K562 (cell line): ENCODE measurements at regions not wholly inside any gene's neighbourhood (a gene's known extent, or its start where the extent isn't known, plus 50 kb on each side); places are given as distances from the start of the nearest gene placed in this dataset.

ENCODE experiments used
- ATAC-seq: fragments of 200-7000 bp; cut with Tn5 transposase; 3 replicates; pipeline ENCODE4 v1.9.1; 2020; ENCODE audit warnings: moderate library complexity
- BruUV-seq: library from RNA; stranded (reverse); fragments of 400-500 nt; replicated peaks from 2 replicates; lab custom pipeline; 2021; lab: Mats Ljungman, UMichigan
- CTCF ChIA-PET: fragments of 300-600 bp; formaldehyde crosslinking; extraction: SDS; loops from one replicate; lab custom pipeline; 2021; ENCODE audit warnings: low intra/inter-chr PET ratio; lab: Yijun Ruan, JAX
- POLR2A ChIA-PET: fragments of 300-600, 350-650 bp; sonication (Branson Sonifier 250); formaldehyde crosslinking; extraction: SDS; loops from one replicate; lab custom pipeline; 2021; ENCODE audit warnings: antibody characterized with exemption, inconsistent platforms; lab: Yijun Ruan, JAX
- DNase-seq, 4 experiments: peaks; one replicate each; pipeline versions ENCODE4 v3.0.0 to v3.0.0-alpha.2; 2011 to 2018; ENCODE audit warnings: low spot score in 3 of 4, mixed read lengths in 3 of 4; ENCODE audit errors: extremely low read depth in 1 of 4
- FAIRE-seq: peaks from 2 replicates; lab custom pipeline; 2011; peaks lifted over from hg19 to GRCh38; lab: Jason Lieb, UNC
- H2AFZ ChIP-seq: 2 replicates; pipeline ENCODE4 v1.6.0; 2011; ENCODE audit warnings: low read depth, low read length, control low read depth, inconsistent platforms
- H3K27ac ChIP-seq: fragments of 200-600 bp; 3 replicates; pipeline ENCODE4 v1.8.0; 2011; ENCODE audit warnings: low read depth, mild to moderate bottlenecking, control low read depth, inconsistent platforms, low read length, moderate library complexity, mixed read lengths; ENCODE audit errors: extremely low read depth
- H3K27me3 ChIP-seq, 2 experiments: fragments of 300-600 bp in 1 of 2; 2 replicates in 1 of 2; 3 replicates in 1 of 2; pipeline versions ENCODE4 v1.6.0 to v1.8.0; 2011; ENCODE audit warnings: inconsistent platforms in 2 of 2, low read length in 2 of 2, mild to moderate bottlenecking in 1 of 2, mixed read lengths in 1 of 2, moderate library complexity in 1 of 2; ENCODE audit not compliant: control insufficient read depth in 2 of 2, insufficient read depth in 2 of 2
- H3K36me3 ChIP-seq: fragments of 300-600 bp; 3 replicates; pipeline ENCODE4 v1.8.0; 2011; ENCODE audit warnings: mild to moderate bottlenecking, low read length, inconsistent platforms; ENCODE audit not compliant: control insufficient read depth, insufficient read depth
- H3K4me1 ChIP-seq, 2 experiments: fragments of 200-600 bp in 1 of 2; replicated peaks in 1 of 2; 2 replicates in 1 of 2; 3 replicates in 1 of 2; pipeline versions ENCODE4 v1.5.1 to v1.8.0; 2011; ENCODE audit warnings: inconsistent platforms in 2 of 2, low read length in 2 of 2, mild to moderate bottlenecking in 1 of 2, mixed read lengths in 1 of 2, moderate library complexity in 1 of 2; ENCODE audit not compliant: control insufficient read depth in 2 of 2, insufficient read depth in 2 of 2
- H3K4me2 ChIP-seq: 2 replicates; pipeline ENCODE4 v1.6.1; 2011; ENCODE audit warnings: low read length, control low read depth, inconsistent platforms, mixed read lengths; ENCODE audit not compliant: insufficient read depth
- H3K4me3 ChIP-seq: fragments of 200-600 bp; sonication (generic), shearing (Covaris generic); 2 replicates; pipeline ENCODE4 v1.5.1; 2016; ENCODE audit warnings: control low read depth, inconsistent platforms
- H3K79me2 ChIP-seq: fragments of 200-600 bp; 3 replicates; pipeline ENCODE4 v1.8.0; 2011; ENCODE audit warnings: low read length, inconsistent platforms; ENCODE audit not compliant: control insufficient read depth, insufficient read depth
- H3K9ac ChIP-seq, 2 experiments: 2 replicates each; pipeline versions ENCODE4 v1.6.0 to v1.6.1; 2011; ENCODE audit warnings: low read depth in 2 of 2, low read length in 2 of 2, control low read depth in 1 of 2, inconsistent platforms in 1 of 2, mild to moderate bottlenecking in 1 of 2, mixed read lengths in 1 of 2; ENCODE audit not compliant: insufficient read depth in 1 of 2
- H3K9me1 ChIP-seq: one replicate; pipeline ENCODE4 v1.6.0; 2011; ENCODE audit warnings: inconsistent platforms, mild to moderate bottlenecking, low read length, moderate library complexity; ENCODE audit not compliant: control insufficient read depth, insufficient read depth
- H3K9me3 ChIP-seq: replicated peaks from 2 replicates; pipeline ENCODE4 v1.5.1; 2011; ENCODE audit warnings: low read depth, low read length, inconsistent platforms; ENCODE audit not compliant: control insufficient read depth, insufficient read depth
- H4K20me1 ChIP-seq: replicated peaks from 2 replicates; pipeline ENCODE4 v1.6.1; 2011; ENCODE audit warnings: low read length, inconsistent platforms, mixed read lengths; ENCODE audit not compliant: control insufficient read depth, insufficient read depth
- EGR1 ChIP-seq: fragments of 450-650 bp; conservative IDR thresholded peaks from 2 replicates; pipeline ENCODE4 v1.6.1; 2017; ENCODE audit warnings: mild to moderate bottlenecking
- NFE2 ChIP-seq: IDR thresholded peaks from 2 replicates; pipeline ENCODE4 v1.6.1; 2014; ENCODE audit warnings: antibody characterized with exemption, low read depth
- POU5F1 ChIP-seq: fragments of 150-350 bp; IDR thresholded peaks from 2 replicates; pipeline ENCODE4 v1.6.1; 2014; ENCODE audit warnings: borderline replicate concordance, low read length, low read depth, mild to moderate bottlenecking; ENCODE audit not compliant: partially characterized antibody
- ZNF347 ChIP-seq: fragments of 450-650 bp; formaldehyde crosslinking; IDR thresholded peaks from 2 replicates; pipeline ENCODE4 v1.4.0; 2020; ENCODE audit warnings: low read depth, mild to moderate bottlenecking, moderate library complexity
- ZNF57 ChIP-seq: fragments of 450-650 bp; formaldehyde crosslinking; IDR thresholded peaks from 2 replicates; pipeline ENCODE4 v1.4.0; 2020; ENCODE audit warnings: mild to moderate bottlenecking, moderate library complexity
- WGBS: fragments of 100-300 bp; shearing (Covaris generic); methylation state at CpG from one replicate; pipeline ENCODE4 v1.1.6; 2016; ENCODE audit warnings: low coverage, mixed read lengths; ENCODE audit not compliant: insufficient coverage; ENCODE audit errors: missing lambda C conversion rate; 5-methylcytosine and 5-hydroxymethylcytosine counted together
- in situ Hi-C: fragments of 300-500 bp; cut with MboI; formaldehyde crosslinking; loops from 4 replicates; pipeline ENCODE4 v1.15.0; 2018; ENCODE audit warnings: inconsistent platforms, mixed read lengths
- intact Hi-C: fragments of 100-400 bp; cut with micrococcal nuclease; formaldehyde crosslinking; loops from 2 replicates; pipeline ENCODE4 v1.14.2; 2022
- TF ChIP-seq, protein P1 (sequence below): sonication (generic); formaldehyde crosslinking; IDR thresholded peaks from 2 replicates; pipeline ENCODE4 v1.8.0; 2022; ENCODE audit warnings: missing genetic modification reagents, mild to moderate bottlenecking, moderate library complexity, borderline replicate concordance
- TF ChIP-seq, protein P2 (sequence below), 2 experiments: IDR thresholded peaks; 2 replicates each; pipeline ENCODE4 v1.6.1; 2012; ENCODE audit warnings: improper control_type of control experiment in 2 of 2, low read depth in 2 of 2, low read length in 2 of 2, borderline replicate concordance in 1 of 2
- TF ChIP-seq, protein P3 (sequence below): sonication (generic); IDR thresholded peaks from 2 replicates; pipeline ENCODE4 v1.6.1; 2016
- TF ChIP-seq, protein P4 (sequence below): fragments of 250-450 bp; sonication (Bioruptor Pico); IDR thresholded peaks from 2 replicates; pipeline ENCODE4 v1.4.0; 2020; ENCODE audit warnings: borderline replicate concordance

DNA sequence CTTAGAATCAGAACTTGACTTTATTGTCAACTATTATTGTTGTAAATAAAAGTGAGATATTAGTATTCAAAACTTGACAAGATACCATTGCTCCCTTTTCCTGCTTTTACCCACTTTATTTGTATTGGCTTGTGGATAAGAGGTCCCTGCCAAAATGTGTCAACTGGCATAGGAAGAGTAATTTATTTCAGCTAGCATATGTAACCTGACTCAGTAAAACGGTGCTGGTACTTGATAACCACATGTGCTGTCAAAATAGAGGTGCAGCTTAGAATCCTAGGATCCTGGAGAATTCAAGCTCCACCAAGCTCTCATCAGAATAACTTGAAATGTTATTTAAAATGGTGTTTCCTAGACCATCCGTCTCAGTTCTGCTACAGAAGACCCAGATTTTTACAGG lies 90.2 kb upstream of the TGFBR2 start:
- no peak for FAIRE-seq

DNA sequence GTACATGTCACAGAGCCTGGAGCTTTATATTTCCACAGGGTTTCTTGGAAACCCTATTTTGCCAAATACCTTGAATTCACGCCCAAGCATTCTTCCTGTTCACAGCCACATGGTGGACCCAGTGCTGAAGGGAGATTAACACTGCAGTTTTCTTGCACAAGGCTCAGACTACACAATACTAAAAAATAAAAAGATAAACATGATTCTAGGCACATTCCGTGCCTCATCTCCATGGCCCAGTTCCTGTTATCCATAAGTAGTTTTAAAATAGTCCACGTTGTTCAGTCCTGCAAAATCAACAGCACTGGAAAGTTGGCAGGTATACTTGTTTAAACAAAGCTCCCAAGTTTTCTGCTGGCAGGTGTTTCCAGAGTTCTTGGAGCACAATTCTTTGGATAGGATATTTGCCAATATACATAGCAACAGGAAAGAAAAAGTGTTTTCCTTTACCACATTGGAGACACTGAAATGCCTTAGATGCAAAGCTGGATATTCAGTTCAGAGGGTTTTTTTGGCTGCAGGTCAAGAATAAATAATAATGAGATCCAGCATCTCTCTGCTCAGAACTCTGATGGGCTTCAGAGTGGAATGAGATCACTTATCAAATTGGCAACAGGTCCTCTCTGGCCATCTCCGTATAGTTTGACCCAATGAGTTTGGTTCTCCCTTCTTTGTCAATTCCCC lies 88.1 kb upstream of the TGFBR2 start:
- WGBS: 3% methylated on average over 4 of the region's 4 CpGs
- in situ Hi-C loops (no loop called here), intact Hi-C loops (no loop called here)
- BruUV-seq: no TSS peak
- Histone ChIP-seq H4K20me1 (no peaks in the 10 kb centered on the region), H3K79me2 (no peaks in the 10 kb centered on the region), H3K27ac (no peak overlapping the region), H3K9ac (no peak overlapping the region), H3K9me1 (no peaks in the 10 kb centered on the region), H2AFZ (no peak overlapping the region), H3K4me2 (no peak overlapping the region), H3K4me3 (no peak overlapping the region), H3K4me1 (no peaks in the 10 kb centered on the region), H3K27me3 (no peaks in the 10 kb centered on the region), H3K36me3 (no peaks in the 10 kb centered on the region), H3K9me3 (no peaks in the 10 kb centered on the region)
- DNase-seq (no peak), FAIRE-seq (no peak), ATAC-seq (no peak)
- ChIA-PET POLR2A (no interaction called here), CTCF (no interaction called here)
- TF ChIP-seq ZNF347 (no peak), POU5F1 (no peak), NFE2 (no peak)
- TF ChIP-seq, protein P1, sequence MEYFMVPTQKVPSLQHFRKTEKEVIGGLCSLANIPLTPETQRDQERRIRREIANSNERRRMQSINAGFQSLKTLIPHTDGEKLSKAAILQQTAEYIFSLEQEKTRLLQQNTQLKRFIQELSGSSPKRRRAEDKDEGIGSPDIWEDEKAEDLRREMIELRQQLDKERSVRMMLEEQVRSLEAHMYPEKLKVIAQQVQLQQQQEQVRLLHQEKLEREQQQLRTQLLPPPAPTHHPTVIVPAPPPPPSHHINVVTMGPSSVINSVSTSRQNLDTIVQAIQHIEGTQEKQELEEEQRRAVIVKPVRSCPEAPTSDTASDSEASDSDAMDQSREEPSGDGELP (CRISPR knock-in tag): no peak
- TF ChIP-seq, protein P2, sequence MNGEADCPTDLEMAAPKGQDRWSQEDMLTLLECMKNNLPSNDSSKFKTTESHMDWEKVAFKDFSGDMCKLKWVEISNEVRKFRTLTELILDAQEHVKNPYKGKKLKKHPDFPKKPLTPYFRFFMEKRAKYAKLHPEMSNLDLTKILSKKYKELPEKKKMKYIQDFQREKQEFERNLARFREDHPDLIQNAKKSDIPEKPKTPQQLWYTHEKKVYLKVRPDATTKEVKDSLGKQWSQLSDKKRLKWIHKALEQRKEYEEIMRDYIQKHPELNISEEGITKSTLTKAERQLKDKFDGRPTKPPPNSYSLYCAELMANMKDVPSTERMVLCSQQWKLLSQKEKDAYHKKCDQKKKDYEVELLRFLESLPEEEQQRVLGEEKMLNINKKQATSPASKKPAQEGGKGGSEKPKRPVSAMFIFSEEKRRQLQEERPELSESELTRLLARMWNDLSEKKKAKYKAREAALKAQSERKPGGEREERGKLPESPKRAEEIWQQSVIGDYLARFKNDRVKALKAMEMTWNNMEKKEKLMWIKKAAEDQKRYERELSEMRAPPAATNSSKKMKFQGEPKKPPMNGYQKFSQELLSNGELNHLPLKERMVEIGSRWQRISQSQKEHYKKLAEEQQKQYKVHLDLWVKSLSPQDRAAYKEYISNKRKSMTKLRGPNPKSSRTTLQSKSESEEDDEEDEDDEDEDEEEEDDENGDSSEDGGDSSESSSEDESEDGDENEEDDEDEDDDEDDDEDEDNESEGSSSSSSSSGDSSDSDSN (IDR thresholded peaks at IDR 0.05; ENCODE audit: borderline replicate concordance in 1 of 2, low read depth in 2 of 2, low read length in 2 of 2): no peak
- TF ChIP-seq, protein P3, sequence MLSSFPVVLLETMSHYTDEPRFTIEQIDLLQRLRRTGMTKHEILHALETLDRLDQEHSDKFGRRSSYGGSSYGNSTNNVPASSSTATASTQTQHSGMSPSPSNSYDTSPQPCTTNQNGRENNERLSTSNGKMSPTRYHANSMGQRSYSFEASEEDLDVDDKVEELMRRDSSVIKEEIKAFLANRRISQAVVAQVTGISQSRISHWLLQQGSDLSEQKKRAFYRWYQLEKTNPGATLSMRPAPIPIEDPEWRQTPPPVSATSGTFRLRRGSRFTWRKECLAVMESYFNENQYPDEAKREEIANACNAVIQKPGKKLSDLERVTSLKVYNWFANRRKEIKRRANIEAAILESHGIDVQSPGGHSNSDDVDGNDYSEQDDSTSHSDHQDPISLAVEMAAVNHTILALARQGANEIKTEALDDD: no peak

More for the DNA sequence above, 90.2 kb upstream of the TGFBR2 start:
- Histone ChIP-seq H3K9me1 (no peaks in the 10 kb centered on the region), H3K4me2 (no peak overlapping the region), H4K20me1 (no peaks in the 10 kb centered on the region), H2AFZ (no peak overlapping the region), H3K27me3 (no peaks in the 10 kb centered on the region), H3K9ac (no peak overlapping the region), H3K9me3 (no peaks in the 10 kb centered on the region), H3K27ac (no peak overlapping the region), H3K79me2 (no peaks in the 10 kb centered on the region), H3K36me3 (no peaks in the 10 kb centered on the region), H3K4me1 (no peaks in the 10 kb centered on the region), H3K4me3 (no peak overlapping the region)
- no peak for ATAC-seq
- DNase-seq: no peak
- no TSS peak for BruUV-seq
- WGBS: 0% methylated on average over 2 of the region's 2 CpGs
- CTCF ChIA-PET: no interaction called here
- POLR2A ChIA-PET: no interaction called here
- intact Hi-C loops: no loop called here
- no peak for TF ChIP-seq EGR1
- TF ChIP-seq ZNF57: no peak
- TF ChIP-seq, protein P4, sequence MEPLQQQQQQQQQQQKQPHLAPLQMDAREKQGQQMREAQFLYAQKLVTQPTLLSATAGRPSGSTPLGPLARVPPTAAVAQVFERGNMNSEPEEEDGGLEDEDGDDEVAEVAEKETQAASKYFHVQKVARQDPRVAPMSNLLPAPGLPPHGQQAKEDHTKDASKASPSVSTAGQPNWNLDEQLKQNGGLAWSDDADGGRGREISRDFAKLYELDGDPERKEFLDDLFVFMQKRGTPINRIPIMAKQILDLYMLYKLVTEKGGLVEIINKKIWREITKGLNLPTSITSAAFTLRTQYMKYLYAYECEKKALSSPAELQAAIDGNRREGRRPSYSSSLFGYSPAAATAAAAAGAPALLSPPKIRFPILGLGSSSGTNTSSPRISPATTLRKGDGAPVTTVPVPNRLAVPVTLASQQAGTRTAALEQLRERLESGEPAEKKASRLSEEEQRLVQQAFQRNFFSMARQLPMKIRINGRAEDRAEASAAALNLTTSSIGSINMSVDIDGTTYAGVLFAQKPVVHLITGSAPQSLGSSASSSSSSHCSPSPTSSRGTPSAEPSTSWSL (CRISPR knock-in tag): no peak
- in situ Hi-C loops: no loop called here
